Thyroid gland (tissue), 4 donors: ENCODE measurements at regions not wholly inside any gene's neighbourhood (a gene's known extent, or its start where the extent isn't known, plus 50 kb on each side); places are given as distances from the start of the nearest gene placed in this dataset.

Experiments used
- CTCF ChIP-seq, 6 experiments: fragments of 200-600 bp in 3 of 6; fragments of 450-650 bp in 3 of 6; sonication (generic) in 3 of 6; IDR thresholded peaks; one replicate each; pipeline ENCODE4 v1.5.1; 2016 to 2019; ENCODE audit warnings: antibody characterized with exemption in 6 of 6, mild to moderate bottlenecking in 2 of 6, inconsistent platforms in 1 of 6, moderate library complexity in 1 of 6
- POLR2A ChIP-seq, 2 donors: fragments of 450-650 bp; IDR thresholded peaks; one replicate each; pipeline ENCODE4 v1.6.1; 2017; ENCODE audit warnings: antibody characterized with exemption in 2 of 2, mild to moderate bottlenecking in 2 of 2, moderate library complexity in 1 of 2

GRCh38 chr4:126969360-126970235 lies 663.2 kb upstream of the INTU start:
- TF ChIP-seq POLR2A (IDR thresholded peaks at IDR 0.05) (no peak), CTCF (IDR thresholded peaks at IDR 0.05) (no peak)
